Liver (tissue), 8 donors: ENCODE measurements at regions not wholly inside any gene's neighbourhood (a gene's known extent, or its start where the extent isn't known, plus 50 kb on each side); places are given as distances from the start of the nearest gene placed in this dataset.

Experiments
- DNase-seq: peaks from one replicate; pipeline ENCODE4 v3.0.0-alpha.2; 2017; ENCODE audit warnings: low spot score
- H3K27ac ChIP-seq, 2 donors: one replicate each; pipeline ENCODE4 v1.7.0; 2013; ENCODE audit warnings: inconsistent platforms in 2 of 2, low read length in 2 of 2, control low read depth in 1 of 2, low read depth in 1 of 2, mild to moderate bottlenecking in 1 of 2
- H3K27me3 ChIP-seq, 4 donors: one replicate each; pipeline versions ENCODE4 v1.6.1 to v1.7.0; 2013; ENCODE audit warnings: low read length in 3 of 4, inconsistent platforms in 1 of 4, mild to moderate bottlenecking in 1 of 4, moderate library complexity in 1 of 4; ENCODE audit not compliant: control insufficient read depth in 4 of 4, insufficient read depth in 4 of 4
- H3K36me3 ChIP-seq, 4 donors: one replicate each; pipeline versions ENCODE4 v1.6.1 to v1.7.0; 2013; ENCODE audit warnings: low read length in 3 of 4, mild to moderate bottlenecking in 3 of 4, low read depth in 1 of 4, moderate library complexity in 1 of 4; ENCODE audit not compliant: control insufficient read depth in 4 of 4, insufficient read depth in 3 of 4
- H3K4me1 ChIP-seq, 4 donors: one replicate each; pipeline versions ENCODE4 v1.6.1 to v1.7.0; 2013; ENCODE audit warnings: low read length in 3 of 4, mild to moderate bottlenecking in 3 of 4, moderate library complexity in 1 of 4; ENCODE audit not compliant: control insufficient read depth in 4 of 4, insufficient read depth in 4 of 4
- H3K4me3 ChIP-seq, 3 donors: one replicate each; pipeline versions ENCODE4 v1.6.1 to v1.7.0; 2013; ENCODE audit warnings: low read length in 3 of 3, control low read depth in 1 of 3, low read depth in 1 of 3, mild to moderate bottlenecking in 1 of 3
- H3K9ac ChIP-seq, 2 donors: one replicate each; pipeline ENCODE4 v1.7.0; 2013; ENCODE audit warnings: low read length in 2 of 2, mild to moderate bottlenecking in 2 of 2, moderate library complexity in 2 of 2, control low read depth in 1 of 2, low read depth in 1 of 2
- H3K9me3 ChIP-seq, 4 donors: one replicate each; pipeline versions ENCODE4 v1.6.1 to v1.7.0; 2013; ENCODE audit warnings: low read length in 3 of 4; ENCODE audit not compliant: control insufficient read depth in 4 of 4
- EGR1 ChIP-seq, 2 donors: IDR thresholded peaks; 2 replicates each; pipeline ENCODE4 v1.6.1; 2016 to 2018; ENCODE audit warnings: antibody characterized with exemption in 2 of 2, low read depth in 2 of 2
- FOXA1 ChIP-seq: IDR thresholded peaks from 2 replicates; pipeline ENCODE4 v1.6.1; 2016; ENCODE audit warnings: antibody characterized with exemption
- FOXA2 ChIP-seq: IDR thresholded peaks from 2 replicates; pipeline ENCODE4 v1.6.1; 2016; ENCODE audit warnings: antibody characterized with exemption
- GABPA ChIP-seq, 2 donors: IDR thresholded peaks in 1 of 2; conservative IDR thresholded peaks in 1 of 2; 2 replicates each; pipeline ENCODE4 v1.6.1; 2016; ENCODE audit warnings: antibody characterized with exemption in 2 of 2, mild to moderate bottlenecking in 1 of 2, moderate library complexity in 1 of 2
- HNF4A ChIP-seq, 2 donors: conservative IDR thresholded peaks; 2 replicates each; pipeline ENCODE4 v1.6.1; 2016; ENCODE audit warnings: antibody characterized with exemption in 2 of 2, mild to moderate bottlenecking in 2 of 2
- HNF4G ChIP-seq: IDR thresholded peaks from 2 replicates; pipeline ENCODE4 v1.6.1; 2016; ENCODE audit warnings: antibody characterized with exemption
- JUND ChIP-seq, 2 donors: IDR thresholded peaks; 2 replicates each; pipeline ENCODE4 v1.6.1; 2016; ENCODE audit warnings: antibody characterized with exemption in 2 of 2
- NR2F2 ChIP-seq: IDR thresholded peaks from 2 replicates; pipeline ENCODE4 v1.6.1; 2016; ENCODE audit warnings: antibody characterized with exemption
- RAD21 ChIP-seq, 2 donors: IDR thresholded peaks; 2 replicates each; pipeline ENCODE4 v1.6.1; 2016; ENCODE audit warnings: antibody characterized with exemption in 2 of 2, mild to moderate bottlenecking in 2 of 2
- RXRA ChIP-seq, 2 donors: IDR thresholded peaks; 2 replicates each; pipeline ENCODE4 v1.6.1; 2017 to 2018; ENCODE audit warnings: antibody characterized with exemption in 2 of 2, mild to moderate bottlenecking in 1 of 2
- SP1 ChIP-seq: IDR thresholded peaks from 2 replicates; pipeline ENCODE4 v1.6.1; 2018; ENCODE audit warnings: antibody characterized with exemption, mild to moderate bottlenecking
- TAF1 ChIP-seq: conservative IDR thresholded peaks from 2 replicates; pipeline ENCODE4 v1.6.1; 2016; ENCODE audit warnings: antibody characterized with exemption, mild to moderate bottlenecking
- YY1 ChIP-seq: IDR thresholded peaks from 2 replicates; pipeline ENCODE4 v1.6.1; 2016; ENCODE audit warnings: antibody characterized with exemption, mild to moderate bottlenecking
- WGBS: extraction: QIAGEN DNeasy Blood & Tissue Kit; methylation state at CpG from one replicate; pipeline ENCODE4 v1.1.7; 2013; 5-methylcytosine and 5-hydroxymethylcytosine counted together
- TF ChIP-seq, protein P1 (sequence below): IDR thresholded peaks from 2 replicates; pipeline ENCODE4 v1.6.1; 2016; ENCODE audit warnings: antibody characterized with exemption, mild to moderate bottlenecking
- TF ChIP-seq, protein P2 (sequence below): fragments of 150-350 bp; IDR thresholded peaks from 2 replicates; pipeline ENCODE4 v1.5.1; 2017; ENCODE audit warnings: improper control_type of control experiment, low read depth, low read length; ENCODE audit not compliant: missing input control
- TF ChIP-seq, protein P3 (sequence below): IDR thresholded peaks from 2 replicates; pipeline ENCODE4 v1.6.1; 2016; ENCODE audit warnings: antibody characterized with exemption
- TF ChIP-seq, protein P4 (sequence below): IDR thresholded peaks from 2 replicates; pipeline ENCODE4 v1.6.1; 2016; ENCODE audit warnings: antibody characterized with exemption
- TF ChIP-seq, protein P5 (sequence below): IDR thresholded peaks from 2 replicates; pipeline ENCODE4 v1.6.1; 2016; ENCODE audit warnings: antibody characterized with exemption
- donor health status: healthy.
- donor health status: healthy.
- donor health status: healthy.
- donor health status: healthy.
- donor health status: healthy.

DNA sequence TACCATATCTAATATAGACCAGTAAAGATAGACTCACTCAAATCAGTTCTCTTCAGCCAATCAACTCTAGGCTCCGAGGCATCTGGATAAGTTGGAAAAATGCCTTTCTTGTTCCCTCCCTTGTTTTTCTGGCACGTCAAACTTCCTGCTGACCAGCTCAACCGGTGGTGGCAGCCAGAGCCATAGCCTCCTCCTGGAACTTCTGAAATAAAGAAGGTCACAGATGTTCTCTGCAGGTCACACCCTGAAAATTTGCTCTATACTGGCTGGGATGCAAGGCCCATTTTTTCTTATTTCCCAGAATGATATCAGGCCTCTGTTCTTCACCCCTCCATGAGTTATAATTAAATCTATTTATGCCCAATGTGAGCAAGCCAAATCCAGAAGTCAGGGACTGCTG is 81.9 kb downstream of the BMP4 start:
- TF ChIP-seq FOXA1, result no peak
- no peak for TF ChIP-seq GABPA (IDR thresholded peaks at IDR 0.05 in 1 of 2, conservative IDR thresholded peaks at IDR 0.05 in 1 of 2)
- TF ChIP-seq, protein P1, sequence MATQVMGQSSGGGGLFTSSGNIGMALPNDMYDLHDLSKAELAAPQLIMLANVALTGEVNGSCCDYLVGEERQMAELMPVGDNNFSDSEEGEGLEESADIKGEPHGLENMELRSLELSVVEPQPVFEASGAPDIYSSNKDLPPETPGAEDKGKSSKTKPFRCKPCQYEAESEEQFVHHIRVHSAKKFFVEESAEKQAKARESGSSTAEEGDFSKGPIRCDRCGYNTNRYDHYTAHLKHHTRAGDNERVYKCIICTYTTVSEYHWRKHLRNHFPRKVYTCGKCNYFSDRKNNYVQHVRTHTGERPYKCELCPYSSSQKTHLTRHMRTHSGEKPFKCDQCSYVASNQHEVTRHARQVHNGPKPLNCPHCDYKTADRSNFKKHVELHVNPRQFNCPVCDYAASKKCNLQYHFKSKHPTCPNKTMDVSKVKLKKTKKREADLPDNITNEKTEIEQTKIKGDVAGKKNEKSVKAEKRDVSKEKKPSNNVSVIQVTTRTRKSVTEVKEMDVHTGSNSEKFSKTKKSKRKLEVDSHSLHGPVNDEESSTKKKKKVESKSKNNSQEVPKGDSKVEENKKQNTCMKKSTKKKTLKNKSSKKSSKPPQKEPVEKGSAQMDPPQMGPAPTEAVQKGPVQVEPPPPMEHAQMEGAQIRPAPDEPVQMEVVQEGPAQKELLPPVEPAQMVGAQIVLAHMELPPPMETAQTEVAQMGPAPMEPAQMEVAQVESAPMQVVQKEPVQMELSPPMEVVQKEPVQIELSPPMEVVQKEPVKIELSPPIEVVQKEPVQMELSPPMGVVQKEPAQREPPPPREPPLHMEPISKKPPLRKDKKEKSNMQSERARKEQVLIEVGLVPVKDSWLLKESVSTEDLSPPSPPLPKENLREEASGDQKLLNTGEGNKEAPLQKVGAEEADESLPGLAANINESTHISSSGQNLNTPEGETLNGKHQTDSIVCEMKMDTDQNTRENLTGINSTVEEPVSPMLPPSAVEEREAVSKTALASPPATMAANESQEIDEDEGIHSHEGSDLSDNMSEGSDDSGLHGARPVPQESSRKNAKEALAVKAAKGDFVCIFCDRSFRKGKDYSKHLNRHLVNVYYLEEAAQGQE, result no peak
- TF ChIP-seq SP1, result no peak
- TF ChIP-seq RXRA (IDR thresholded peaks at IDR 0.05), result no peak
- TF ChIP-seq HNF4A (conservative IDR thresholded peaks at IDR 0.05), result no peak
- TF ChIP-seq TAF1, result no peak
- no peak for TF ChIP-seq NR2F2
- TF ChIP-seq, protein P2, sequence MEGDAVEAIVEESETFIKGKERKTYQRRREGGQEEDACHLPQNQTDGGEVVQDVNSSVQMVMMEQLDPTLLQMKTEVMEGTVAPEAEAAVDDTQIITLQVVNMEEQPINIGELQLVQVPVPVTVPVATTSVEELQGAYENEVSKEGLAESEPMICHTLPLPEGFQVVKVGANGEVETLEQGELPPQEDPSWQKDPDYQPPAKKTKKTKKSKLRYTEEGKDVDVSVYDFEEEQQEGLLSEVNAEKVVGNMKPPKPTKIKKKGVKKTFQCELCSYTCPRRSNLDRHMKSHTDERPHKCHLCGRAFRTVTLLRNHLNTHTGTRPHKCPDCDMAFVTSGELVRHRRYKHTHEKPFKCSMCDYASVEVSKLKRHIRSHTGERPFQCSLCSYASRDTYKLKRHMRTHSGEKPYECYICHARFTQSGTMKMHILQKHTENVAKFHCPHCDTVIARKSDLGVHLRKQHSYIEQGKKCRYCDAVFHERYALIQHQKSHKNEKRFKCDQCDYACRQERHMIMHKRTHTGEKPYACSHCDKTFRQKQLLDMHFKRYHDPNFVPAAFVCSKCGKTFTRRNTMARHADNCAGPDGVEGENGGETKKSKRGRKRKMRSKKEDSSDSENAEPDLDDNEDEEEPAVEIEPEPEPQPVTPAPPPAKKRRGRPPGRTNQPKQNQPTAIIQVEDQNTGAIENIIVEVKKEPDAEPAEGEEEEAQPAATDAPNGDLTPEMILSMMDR, result no peak
- TF ChIP-seq, protein P3, sequence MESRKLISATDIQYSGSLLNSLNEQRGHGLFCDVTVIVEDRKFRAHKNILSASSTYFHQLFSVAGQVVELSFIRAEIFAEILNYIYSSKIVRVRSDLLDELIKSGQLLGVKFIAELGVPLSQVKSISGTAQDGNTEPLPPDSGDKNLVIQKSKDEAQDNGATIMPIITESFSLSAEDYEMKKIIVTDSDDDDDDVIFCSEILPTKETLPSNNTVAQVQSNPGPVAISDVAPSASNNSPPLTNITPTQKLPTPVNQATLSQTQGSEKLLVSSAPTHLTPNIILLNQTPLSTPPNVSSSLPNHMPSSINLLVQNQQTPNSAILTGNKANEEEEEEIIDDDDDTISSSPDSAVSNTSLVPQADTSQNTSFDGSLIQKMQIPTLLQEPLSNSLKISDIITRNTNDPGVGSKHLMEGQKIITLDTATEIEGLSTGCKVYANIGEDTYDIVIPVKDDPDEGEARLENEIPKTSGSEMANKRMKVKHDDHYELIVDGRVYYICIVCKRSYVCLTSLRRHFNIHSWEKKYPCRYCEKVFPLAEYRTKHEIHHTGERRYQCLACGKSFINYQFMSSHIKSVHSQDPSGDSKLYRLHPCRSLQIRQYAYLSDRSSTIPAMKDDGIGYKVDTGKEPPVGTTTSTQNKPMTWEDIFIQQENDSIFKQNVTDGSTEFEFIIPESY, result no peak
- TF ChIP-seq, protein P4, sequence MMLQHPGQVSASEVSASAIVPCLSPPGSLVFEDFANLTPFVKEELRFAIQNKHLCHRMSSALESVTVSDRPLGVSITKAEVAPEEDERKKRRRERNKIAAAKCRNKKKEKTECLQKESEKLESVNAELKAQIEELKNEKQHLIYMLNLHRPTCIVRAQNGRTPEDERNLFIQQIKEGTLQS, result no peak
- no peak for DNase-seq
- H3K4me3 ChIP-seq, result no peak overlapping the region
- H3K9ac ChIP-seq, result no peak overlapping the region
- WGBS, result 71% methylated on average over 3 of the region's 3 CpGs
- H3K9me3 ChIP-seq, result no peaks in the 10 kb centered on the region
- no peaks in the 10 kb centered on the region for H3K36me3 ChIP-seq
- no peaks in the 10 kb centered on the region for H3K27me3 ChIP-seq
- no peak overlapping the region for H3K27ac ChIP-seq
- no peaks in the 10 kb centered on the region for H3K4me1 ChIP-seq

DNA sequence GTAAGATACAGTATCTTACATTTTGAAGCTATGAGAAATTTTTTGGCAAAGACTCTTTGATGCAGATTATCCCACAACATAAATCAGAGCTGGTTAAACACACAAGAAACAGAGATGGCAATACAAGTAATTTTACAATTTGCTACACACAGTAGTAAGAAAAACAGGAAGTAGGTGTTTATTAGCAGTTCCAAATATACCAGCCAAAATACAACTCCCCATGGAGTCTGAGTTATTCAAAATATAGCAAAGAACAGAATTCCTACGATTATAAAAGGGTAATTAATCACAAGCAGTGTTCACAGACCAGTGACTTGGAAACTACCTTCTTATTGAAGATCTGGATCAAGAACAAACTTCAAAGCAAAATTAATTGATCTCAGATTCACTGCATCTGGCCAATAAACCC is 83.9 kb downstream of the BMP4 start:
- no peaks in the 10 kb centered on the region for H3K36me3 ChIP-seq

More for the DNA sequence above, 83.9 kb downstream of the BMP4 start:
- H3K9ac ChIP-seq, result no peak overlapping the region
- H3K27me3 ChIP-seq, result no peaks in the 10 kb centered on the region
- no peak overlapping the region for H3K4me3 ChIP-seq
- H3K27ac ChIP-seq, result no peak overlapping the region
- TF ChIP-seq FOXA1 (no peak), JUND (IDR thresholded peaks at IDR 0.05) (no peak), EGR1 (IDR thresholded peaks at IDR 0.05; ENCODE audit: low read depth in 2 of 2) (no peak), NR2F2 (no peak), YY1 (no peak), RXRA (IDR thresholded peaks at IDR 0.05) (no peak), HNF4G (no peak), FOXA2 (no peak), RAD21 (IDR thresholded peaks at IDR 0.05) (no peak), SP1 (no peak), HNF4A (conservative IDR thresholded peaks at IDR 0.05) (no peak), GABPA (IDR thresholded peaks at IDR 0.05 in 1 of 2, conservative IDR thresholded peaks at IDR 0.05 in 1 of 2) (no peak)
- TF ChIP-seq, protein P4, result no peak
- TF ChIP-seq, protein P5, sequence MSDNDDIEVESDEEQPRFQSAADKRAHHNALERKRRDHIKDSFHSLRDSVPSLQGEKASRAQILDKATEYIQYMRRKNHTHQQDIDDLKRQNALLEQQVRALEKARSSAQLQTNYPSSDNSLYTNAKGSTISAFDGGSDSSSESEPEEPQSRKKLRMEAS, result no peak
- TF ChIP-seq, protein P1, result no peak
- TF ChIP-seq, protein P2, result no peak
- no peaks in the 10 kb centered on the region for H3K4me1 ChIP-seq
- no peak for DNase-seq
- 64% methylated on average over 1 of the region's 1 CpG for WGBS
- H3K9me3 ChIP-seq, result no peaks in the 10 kb centered on the region
